NCI-H2029 treated with DMSO at 0.1 percent for 48 hours (cell line): ENCODE measurements at regions not wholly inside any gene's neighbourhood (a gene's known extent, or its start where the extent isn't known, plus 50 kb on each side); places are given as distances from the start of the nearest gene placed in this dataset.

ENCODE experiments used
- DNase-seq: peaks from one replicate; lab custom pipeline; 2025; lab: John Stamatoyannopoulos, UW

GRCh38 chr16:14360326-14361037 is 269.6 kb downstream of the PARN start:
- DNase-seq, result no peak

GRCh38 chr16:14358697-14359305 is 271.3 kb downstream of the PARN start:
- DNase-seq, result no peak

GRCh38 chr16:14357328-14357727 is 272.7 kb downstream of the PARN start:
- no peak for DNase-seq

GRCh38 chr16:14356064-14356463 is 274.0 kb downstream of the PARN start:
- no peak for DNase-seq

GRCh38 chr16:14354561-14355351 is 275.3 kb downstream of the PARN start:
- DNase-seq, result no peak

- DNase-seq, result peak; percentile 63
Measured at GRCh38 chr16:14353340-14353739, 276.7 kb downstream of the PARN start.

GRCh38 chr16:14351647-14352046 is 278.4 kb downstream of the PARN start:
- no peak for DNase-seq

GRCh38 chr16:14350626-14351025 is 279.4 kb downstream of the PARN start:
- no peak for DNase-seq

GRCh38 chr16:14350081-14350480 is 279.0 kb downstream of the MRTFB start:
- DNase-seq, result no peak

GRCh38 chr16:14347706-14348105 is 276.6 kb downstream of the MRTFB start:
- no peak for DNase-seq

GRCh38 chr16:14346278-14347142 is 275.4 kb downstream of the MRTFB start:
- DNase-seq, result no peak

- no peak for DNase-seq
Measured at GRCh38 chr16:14345512-14346115, 274.5 kb downstream of the MRTFB start.

- no peak for DNase-seq
Measured at GRCh38 chr16:14344945-14345344, 273.8 kb downstream of the MRTFB start.

- DNase-seq, result no peak
Measured at GRCh38 chr16:14344292-14344691, 273.2 kb downstream of the MRTFB start.

GRCh38 chr16:14341324-14342225 is 270.5 kb downstream of the MRTFB start:
- no peak for DNase-seq

GRCh38 chr16:14339694-14340093 is 268.6 kb downstream of the MRTFB start:
- no peak for DNase-seq

- no peak for DNase-seq
Measured at GRCh38 chr16:14338969-14339368, 267.9 kb downstream of the MRTFB start.

GRCh38 chr16:14338236-14338635 is 267.1 kb downstream of the MRTFB start:
- DNase-seq, result no peak

- DNase-seq, result no peak
Measured at GRCh38 chr16:14337303-14338191, 266.4 kb downstream of the MRTFB start.

- DNase-seq, result no peak
Measured at GRCh38 chr16:14335297-14335696, 264.2 kb downstream of the MRTFB start.
